ENCODE measurements at regions not wholly inside any gene's neighbourhood (a gene's known extent, or its start where the extent isn't known, plus 50 kb on each side); places are given as distances from the start of the nearest gene placed in this dataset.
A peak's percentile ranks its signal among the peaks of the same experiment; 100 is the strongest.
"Not testable (repeated sequence)": the region's sequence is repeated elsewhere in the genome, so short reads cannot be mapped to it uniquely, and the experiment has no call there.

DNA sequence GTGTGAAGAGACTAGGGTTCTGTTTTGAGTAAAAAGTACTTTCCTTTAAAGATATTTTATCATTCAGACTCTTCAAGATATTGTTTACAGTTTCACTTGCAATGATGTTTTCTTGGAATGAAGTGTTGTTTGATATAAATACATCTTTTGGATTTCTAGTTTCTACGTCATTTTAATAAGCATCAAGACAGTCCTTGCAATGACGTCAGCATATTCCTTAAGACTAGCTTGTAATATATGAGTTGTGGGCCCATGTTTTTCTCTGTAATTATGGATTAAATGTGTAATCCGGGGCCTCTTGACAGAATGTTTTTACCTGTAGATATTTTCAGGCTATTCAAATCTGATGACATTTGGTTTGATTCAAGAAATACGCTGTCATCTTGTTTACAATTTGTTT is 66.1 kb downstream of the RBMX2 start:
- DNase-seq, result no peak

DNA sequence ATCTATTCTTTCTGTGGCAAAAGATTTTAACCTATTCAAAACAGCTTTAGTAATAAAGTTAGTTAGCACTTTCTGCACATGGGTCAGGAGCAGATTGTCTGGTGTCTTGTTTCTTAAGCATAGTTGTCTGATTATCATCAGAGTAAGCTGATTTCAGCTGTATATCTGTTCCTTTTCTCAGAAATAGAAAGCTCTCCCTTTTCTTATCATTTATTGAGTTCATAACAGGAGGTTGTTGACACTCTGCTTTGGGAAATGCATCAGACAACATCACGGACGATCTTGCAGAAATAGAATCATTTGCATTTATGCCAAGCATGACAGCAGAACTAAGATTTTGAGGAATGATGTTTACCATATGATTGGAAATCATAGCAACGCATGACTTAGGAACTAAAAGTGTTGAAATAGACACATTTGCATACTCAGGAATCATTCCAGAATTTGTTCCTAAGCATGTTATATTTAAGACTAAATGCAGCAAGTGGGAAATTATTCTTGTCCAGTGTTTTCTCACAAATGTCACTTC is 66.7 kb downstream of the RBMX2 start:
- DNase-seq, result no peak

DNA sequence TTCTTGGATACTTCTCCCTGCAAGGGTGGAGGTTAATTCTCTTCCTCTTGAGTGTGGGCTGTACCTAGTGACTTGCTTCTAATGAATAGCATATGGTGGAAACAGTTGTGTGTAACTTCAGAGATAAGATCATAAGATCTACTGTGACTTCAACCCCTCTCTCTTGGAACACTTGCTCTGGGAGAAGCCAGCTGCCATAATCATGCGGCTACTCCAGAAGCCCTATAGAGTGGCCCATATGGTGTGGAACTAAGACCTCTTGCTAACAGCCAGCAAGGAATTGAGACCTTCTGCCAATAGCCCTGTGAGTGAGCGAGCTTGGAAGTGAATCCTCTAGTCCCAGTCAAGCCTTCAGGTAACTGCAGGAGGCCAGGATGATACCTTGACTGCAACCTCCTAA is 81.1 kb downstream of the RBMX2 start:
- no peak for DNase-seq

DNA sequence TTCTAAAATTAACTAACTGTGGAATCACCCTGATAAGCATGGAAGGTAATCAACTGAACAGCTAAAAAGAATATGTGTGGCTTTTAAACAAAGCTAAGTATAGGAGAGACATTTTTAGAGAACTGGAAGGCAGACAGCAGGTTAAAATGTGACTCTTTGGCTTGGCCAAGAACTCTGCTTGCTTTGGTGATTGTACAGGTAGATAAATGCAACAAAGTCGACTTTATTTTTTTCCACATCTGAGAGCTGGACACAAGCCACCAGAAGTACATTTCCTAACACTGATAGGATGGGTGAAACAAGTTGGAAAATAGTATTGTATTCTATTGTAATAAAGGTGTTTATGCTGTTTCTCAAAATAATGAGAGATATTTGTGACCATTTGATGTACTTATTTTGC is 84.1 kb downstream of the RBMX2 start:
- no peak for DNase-seq

DNA sequence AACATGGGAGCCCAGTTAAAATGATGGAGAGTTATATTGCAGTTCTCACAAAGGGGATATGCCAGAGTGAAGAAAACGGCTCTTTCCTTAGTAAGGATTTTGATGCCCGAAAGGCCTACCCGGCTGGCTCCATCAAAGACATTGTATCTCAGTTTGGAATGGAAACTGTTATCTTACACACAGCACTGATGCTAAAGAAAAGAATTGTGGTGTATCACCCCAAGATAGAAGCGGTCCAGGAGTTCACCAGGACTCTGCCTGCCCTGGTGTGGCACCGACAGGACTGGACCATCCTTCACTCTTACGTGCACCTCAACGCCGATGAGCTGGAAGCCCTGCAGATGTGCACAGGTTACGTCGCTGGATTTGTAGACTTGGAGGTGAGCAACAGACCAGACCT is 93.7 kb downstream of the RBMX2 start:
- not testable (repeated sequence) for DNase-seq

DNA sequence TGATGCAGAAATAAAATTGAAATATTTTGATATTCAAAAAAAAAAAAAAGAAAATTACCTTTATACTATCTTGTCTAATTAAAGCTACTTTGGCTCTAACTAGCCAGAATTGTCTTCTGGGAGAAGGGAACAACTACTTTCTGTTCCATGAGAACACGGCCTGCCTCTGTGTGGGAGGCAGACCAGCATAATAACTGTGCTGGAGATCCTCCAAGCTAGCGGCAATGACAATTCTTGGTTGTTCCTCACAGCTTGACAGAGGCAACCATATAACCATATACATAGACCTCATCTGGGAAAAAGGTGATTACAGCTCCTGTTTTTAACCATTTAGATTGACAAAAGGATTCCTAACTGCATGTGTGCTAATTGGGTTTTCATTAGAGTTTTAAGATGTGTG is 95.7 kb downstream of the RBMX2 start:
- peak; percentile 38 for DNase-seq

DNA sequence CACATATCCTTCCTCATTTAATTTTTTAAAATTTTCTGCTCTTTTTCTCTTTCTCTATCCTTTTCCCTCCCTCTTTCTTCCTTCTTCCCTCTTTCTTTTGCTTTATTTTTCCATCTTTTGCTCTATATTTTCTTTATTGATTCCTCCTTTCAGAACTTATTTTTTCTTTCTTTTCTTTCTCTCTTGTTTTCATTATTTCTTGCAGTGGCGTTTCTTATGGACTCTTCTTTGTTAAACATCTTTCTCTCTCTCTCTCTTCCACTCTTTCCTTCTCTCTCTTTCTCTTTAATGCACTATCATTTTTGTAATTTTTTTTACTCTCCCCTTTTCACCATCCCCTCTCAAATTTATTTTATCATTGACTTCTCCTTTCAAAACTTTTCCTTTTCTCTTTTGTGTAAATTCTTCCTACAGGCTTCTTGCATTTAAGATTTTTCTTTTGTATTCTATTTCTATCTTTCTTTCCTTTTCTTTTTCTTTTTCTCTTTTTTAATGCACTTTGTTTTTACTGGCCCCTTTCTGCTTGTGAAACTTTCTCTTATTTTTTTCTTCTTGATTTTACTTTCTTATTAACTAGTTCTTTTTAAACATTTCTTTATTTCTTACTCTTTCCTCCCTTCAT is 97.0 kb downstream of the RBMX2 start:
- DNase-seq, result no peak

DNA sequence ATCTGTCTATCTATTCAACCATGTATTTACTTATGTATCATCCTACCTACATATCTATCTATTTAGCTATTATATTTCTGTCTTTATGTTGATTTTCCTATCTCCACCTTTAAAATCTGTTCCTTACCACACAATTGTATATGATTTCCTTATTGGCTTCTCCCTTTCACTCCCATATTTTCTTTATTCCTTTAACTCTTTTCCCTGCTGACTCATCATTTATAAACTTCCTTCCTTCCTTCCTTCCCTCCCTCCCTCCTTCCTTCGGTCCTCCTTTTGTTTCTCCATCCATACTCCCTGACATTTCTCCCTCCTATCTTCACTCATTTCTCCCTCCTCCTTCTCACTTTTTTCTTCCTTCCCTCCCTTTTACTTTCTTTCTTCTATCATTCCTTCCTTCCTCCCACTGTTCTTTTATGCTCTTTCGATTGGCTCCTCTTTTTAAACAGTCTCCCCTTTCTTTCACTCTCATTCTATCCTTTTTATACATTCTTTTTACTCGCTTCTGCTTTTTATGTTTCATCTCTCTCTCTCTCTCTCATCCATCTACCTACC is 100.3 kb downstream of the RBMX2 start:
- DNase-seq, result no peak

DNA sequence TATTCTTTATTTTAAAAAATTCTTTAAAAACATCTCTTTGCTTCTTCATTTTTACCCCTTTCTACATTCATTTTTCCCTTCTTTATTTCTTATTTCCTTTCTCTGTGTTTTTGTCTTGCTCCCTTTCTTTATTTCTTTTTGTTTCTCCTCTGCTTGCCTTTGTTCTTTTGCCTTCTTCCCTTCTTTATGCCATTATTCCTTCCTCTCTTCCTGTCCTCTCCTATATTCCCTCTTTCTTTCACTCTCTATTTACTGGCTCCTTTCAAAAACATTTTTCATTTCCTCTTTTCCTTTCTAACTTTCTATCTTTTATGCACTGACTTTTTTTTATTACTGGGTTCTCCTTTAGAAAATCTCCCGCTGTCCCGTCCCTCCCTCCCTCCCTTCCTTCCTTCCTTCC is 102.2 kb downstream of the RBMX2 start:
- no peak for DNase-seq

DNA sequence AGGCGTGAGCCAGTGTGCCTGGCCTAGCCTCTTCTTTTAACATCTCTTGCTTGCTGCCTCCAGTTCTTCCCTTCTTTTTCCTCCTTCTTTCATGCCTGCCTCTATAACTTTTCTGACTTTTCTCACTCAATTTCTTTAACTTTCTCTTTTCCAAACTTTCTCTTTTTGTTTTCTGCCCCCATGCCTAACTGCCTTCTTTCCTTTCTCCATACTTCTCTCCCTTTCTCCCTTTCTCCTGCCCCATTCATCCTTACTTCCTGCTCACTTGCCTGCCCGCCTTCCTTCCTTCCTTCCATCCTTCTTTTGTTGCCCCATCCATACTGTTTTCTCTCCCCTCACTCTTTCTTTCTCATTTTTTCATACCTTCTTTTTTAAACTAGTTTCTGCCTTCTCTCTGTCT is 105.2 kb downstream of the RBMX2 start:
- DNase-seq, result no peak

DNA sequence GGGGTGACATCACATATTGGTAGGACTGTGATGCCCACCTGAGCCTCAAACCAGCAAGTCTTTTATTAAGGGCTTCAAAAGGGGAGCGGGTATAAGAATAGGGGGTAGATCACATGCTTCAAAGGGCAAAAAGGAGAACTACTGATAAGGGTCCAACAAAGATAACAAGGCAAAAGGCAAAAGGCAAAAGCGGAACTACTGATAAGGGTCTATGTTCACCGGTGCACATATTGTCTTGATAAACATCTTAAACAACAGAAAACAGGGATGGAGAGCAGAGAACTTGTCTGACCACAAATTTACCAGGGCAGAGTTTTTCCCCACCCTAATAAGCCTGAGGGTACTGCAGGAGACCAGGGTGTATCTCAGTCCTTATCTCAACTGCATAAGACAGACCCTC is 110.7 kb downstream of the RBMX2 start:
- DNase-seq, result not testable (repeated sequence)

DNA sequence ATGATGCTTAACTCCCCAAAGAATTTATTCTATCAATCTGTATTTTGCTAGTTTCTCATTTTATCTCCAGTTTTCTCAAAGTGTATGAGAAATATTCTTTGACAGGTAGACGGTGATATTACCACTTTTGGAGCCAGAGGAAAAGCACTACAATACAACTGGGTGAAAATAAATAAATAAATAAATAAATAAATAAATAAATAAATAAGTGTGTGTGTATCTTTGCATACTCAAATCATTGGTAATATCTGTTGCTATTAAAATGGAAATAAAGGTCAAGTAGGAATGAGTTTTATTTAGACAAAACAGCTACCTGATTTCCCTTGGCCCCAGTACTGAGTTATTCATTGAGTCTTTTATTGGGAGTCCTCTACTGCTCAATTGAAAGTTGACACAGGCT is 114.3 kb downstream of the RBMX2 start:
- no peak for DNase-seq

DNA sequence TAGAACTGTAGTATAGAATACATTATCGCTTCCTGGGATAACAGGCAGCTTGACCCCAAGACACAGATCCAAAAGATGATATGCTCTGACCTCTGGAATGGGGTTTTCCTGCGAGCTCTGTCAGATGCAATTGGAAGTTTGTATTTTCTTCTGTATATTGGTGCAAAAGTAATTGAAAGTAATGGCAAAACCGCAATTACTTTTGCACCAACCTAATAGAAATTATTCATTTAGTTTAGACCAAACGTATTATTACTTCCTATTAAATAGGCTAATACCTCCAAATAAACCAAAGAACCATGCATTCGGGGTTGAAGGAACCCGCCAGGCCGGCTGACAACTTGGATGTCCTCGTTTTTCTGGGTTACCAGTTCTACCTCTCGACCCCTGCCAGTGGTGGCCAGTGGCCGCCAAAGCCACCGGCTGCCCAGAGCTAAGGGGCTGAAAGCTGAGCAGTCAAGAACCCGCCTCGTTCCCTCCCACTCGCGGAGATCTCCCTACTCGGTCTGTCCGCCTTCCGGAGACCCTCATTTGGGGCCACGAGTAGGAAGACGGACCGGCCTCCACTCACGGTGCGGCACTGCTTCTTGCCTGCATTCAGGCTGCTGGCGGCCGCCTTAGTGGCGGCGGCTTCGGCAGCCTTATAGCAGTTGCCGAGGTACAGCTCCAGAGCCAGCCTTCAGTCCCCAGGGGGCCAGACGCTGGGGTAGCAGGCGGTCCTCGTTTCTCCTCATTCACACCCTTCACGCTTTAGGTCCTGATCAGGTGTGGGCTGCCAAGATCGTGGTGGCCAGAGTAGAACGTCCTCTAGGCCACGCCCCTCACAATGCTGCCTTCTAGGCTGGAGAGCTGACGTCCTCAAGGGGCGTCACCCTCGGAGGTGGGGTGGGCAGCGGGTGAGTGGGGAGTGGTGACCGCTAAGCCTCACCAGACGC is 121.9 kb downstream of the RBMX2 start:
- peak; percentile 7 for DNase-seq

DNA sequence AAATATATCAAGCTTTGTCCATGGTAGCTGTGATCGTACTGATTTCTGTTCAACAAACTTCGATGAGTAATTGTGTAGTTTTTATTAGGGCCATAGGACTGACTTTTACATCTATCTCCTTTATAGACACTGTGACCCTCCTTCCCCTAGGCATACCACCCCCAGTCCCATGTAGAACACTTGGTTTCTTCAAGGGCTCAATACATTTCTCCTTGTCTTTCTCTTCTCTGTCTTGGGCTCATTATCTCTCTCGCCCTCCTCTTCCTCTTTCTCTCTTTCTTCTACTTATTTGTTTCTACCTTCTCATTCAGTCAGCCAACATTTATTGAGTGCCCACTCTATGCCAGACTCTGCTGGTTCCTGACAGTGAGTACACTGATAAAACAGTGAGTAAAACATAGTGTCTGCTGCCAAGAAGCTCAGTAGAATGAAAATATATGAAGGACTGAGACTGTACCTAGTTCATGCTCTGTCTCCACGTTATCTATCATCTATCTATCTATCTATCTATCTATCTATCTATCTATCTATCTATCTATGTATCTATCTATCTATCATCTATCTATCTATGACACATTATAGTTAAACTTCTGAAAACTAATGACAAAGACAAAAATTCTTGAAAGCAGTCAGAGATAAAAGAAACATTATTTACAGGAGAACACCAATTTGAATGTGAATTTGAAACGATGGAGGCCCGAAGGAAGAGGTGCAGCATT is 122.8 kb downstream of the RBMX2 start:
- no peak for DNase-seq

DNA sequence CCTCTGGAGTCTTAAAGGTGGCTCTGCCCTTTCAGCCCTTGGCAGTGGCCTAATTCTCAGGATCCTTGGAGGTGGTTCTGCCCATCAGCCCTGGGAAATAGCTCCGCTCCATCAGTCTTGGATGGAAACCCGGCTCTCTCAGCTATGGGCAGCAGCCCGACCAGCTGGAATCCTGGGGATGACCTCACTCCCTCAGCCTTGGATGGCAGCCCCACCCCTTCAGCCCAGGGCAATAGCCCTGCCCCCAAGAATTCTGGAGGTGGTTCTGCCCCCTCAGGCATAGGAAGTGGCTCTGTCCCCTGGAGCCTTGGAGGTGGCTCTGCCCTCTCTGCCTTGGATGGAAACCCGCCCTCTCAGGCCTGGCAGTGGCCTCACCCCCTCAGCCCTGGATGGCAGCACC is 127.7 kb downstream of the RBMX2 start:
- DNase-seq, result no peak

DNA sequence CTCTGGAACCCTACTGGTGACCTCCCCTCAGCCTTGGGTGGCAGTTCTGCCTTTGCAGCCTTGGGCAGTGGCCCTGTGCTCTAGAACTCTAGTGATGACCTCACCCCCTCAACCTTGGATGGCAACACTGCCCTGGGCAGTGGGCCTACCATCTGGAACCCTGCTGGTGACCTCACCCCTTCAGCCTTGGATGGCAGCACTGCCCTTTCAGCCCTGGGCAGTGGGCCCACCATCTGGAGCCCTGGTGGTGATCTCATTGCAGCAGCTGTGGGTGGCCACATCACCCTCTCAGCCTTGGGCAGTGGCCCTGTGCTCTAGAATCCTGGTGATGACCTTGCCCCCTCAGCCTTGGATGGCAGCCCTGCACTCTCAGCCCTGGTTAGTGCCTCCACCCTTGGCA is 129.3 kb downstream of the RBMX2 start:
- no peak for DNase-seq

DNA sequence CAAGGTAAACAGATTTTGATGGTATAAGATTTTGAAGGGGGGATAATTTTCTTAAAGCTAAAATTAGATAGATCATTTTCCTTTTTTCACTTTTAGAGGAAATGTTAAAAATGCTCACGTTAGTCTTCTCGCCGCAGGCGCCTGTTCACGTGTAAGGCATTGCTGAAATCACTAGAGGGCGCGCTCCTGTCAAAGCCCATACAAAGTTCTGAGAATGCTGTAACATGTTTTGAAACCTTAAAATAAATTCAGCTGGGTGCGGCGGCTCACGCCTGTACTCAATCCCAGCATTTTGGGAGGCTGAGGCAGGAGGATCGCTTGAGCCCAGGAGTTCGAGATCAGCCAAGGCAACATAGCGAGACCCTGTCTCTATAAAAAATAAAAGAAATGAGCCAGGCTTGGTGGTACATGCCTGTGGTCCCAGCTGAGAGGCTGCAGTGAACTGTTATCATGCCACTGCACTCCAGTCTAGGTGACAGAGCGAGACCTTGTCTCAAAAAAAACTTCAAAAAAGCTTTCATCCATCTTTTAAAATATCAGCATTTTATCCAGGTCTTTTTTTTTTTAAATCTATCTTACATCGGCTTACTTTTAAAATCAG is 138.0 kb downstream of the RBMX2 start:
- no peak for DNase-seq

DNA sequence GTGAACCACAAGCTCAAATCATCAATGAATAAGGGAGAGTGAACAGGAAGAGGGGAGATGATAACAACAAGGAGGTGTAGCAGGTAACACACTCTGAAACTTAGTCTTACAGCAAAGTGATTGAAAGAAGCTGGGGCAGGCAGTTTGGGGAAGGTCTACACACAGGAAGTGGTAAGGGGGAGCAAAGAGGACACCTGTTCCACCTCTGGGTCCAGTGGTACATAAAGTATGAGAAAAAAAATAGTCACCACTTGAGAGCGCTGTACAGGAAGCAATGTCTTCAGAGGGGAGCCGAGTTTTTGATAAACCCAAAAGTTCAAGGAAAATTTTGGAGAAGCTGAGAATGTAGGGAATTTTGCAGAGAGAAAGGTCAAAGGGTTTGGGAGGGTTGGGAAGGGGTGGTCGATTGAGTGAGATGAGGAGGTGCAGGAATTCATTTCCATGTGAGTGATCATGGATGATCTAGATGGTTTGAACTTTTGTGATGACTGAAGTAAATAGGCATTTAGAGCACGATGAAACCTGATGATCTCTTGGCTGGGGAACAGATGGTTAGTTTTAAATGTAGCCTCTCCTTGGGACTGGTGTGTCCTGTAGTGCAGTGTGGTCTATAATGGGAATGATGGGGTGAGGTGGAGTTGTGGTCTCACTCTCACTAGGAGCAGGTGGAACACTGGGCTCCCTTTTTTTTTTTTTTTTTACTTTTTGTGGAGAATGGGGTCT is 142.0 kb downstream of the RBMX2 start:
- DNase-seq, result no peak

DNA sequence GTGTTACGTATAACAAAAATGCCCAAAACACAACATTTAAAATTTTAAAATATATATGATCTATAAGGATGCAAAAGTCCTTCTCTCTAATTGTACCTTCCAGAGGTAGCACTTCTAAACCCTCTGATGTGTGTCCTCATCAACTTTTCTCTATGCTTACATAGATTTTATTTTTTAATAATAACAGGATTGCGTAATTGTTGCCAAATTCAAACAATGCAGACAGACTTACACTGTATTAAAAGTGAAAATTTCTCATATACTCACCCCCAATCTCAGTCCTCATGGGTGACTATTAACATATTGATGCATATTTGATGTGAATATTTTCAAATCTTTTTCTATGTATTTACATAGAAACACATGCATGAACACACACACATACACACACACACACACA is 144.0 kb downstream of the RBMX2 start:
- DNase-seq, result no peak

DNA sequence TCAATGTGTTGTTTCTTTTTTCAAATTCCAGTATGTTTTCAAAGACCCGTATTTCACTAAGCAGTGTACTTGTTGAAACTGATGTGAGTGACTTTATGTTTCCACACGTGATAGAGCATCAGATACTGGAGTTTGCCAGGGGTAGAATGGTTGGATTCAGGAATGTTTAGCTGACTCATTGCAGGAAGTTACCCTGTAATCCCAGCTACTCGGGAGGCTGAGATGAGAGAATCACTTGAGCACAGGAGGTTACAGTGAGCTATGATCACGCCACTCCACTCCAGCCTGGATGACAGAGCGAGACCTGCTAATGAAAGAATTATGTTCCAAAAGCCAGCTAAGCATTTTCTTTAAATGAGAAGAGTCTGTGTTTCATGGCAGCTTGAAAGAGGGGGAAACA is 147.6 kb downstream of the RBMX2 start:
- DNase-seq, result not testable (repeated sequence)

DNA sequence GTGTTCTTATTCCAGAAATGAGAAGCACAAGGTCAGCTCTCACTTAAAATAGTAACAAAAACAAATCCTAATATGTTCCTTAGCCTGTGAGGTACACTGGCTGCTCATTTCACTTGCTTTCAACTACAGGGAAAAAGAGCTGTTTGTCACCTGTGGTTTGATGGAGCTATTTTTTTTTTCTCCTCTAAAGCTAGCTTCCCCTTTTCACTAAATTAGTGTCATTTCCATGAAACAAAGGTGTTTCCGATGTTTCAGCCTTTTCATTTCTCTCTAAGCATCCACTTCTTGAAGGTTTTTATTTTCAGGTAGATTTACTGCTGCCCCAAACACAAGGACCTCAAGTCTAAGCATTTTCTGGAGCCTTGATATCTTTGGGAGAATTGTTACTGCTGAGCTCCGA is 148.6 kb downstream of the RBMX2 start:
- no peak for DNase-seq

Data from occipital lobe (tissue), 1 donor.